ENCODE measurements at regions not wholly inside any gene's neighbourhood (a gene's known extent, or its start where the extent isn't known, plus 50 kb on each side); places are given as distances from the start of the nearest gene placed in this dataset.

GRCh38 chr1:217228689-217229088 lies 402.2 kb downstream of the GPATCH2 start:
- TF ChIP-seq, protein P1, sequence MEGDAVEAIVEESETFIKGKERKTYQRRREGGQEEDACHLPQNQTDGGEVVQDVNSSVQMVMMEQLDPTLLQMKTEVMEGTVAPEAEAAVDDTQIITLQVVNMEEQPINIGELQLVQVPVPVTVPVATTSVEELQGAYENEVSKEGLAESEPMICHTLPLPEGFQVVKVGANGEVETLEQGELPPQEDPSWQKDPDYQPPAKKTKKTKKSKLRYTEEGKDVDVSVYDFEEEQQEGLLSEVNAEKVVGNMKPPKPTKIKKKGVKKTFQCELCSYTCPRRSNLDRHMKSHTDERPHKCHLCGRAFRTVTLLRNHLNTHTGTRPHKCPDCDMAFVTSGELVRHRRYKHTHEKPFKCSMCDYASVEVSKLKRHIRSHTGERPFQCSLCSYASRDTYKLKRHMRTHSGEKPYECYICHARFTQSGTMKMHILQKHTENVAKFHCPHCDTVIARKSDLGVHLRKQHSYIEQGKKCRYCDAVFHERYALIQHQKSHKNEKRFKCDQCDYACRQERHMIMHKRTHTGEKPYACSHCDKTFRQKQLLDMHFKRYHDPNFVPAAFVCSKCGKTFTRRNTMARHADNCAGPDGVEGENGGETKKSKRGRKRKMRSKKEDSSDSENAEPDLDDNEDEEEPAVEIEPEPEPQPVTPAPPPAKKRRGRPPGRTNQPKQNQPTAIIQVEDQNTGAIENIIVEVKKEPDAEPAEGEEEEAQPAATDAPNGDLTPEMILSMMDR (IDR thresholded peaks at IDR 0.05 in 4 of 5, conservative IDR thresholded peaks at IDR 0.05 in 1 of 5), result no peak
- no peak for TF ChIP-seq POLR2A (IDR thresholded peaks at IDR 0.05)
